H9 (cell line): ENCODE measurements at regions not wholly inside any gene's neighbourhood (a gene's known extent, or its start where the extent isn't known, plus 50 kb on each side); places are given as distances from the start of the nearest gene placed in this dataset.

Experiments used
- DNase-seq: peaks from one replicate; pipeline ENCODE4 v3.0.0-alpha.2; 2017
- H2AFZ ChIP-seq: one replicate; pipeline ENCODE4 v1.6.1; 2013; ENCODE audit warnings: mild to moderate bottlenecking, low read length, control low read depth, moderate library complexity
- H2AK5ac ChIP-seq: 2 replicates; pipeline ENCODE4 v1.6.1; 2013; ENCODE audit warnings: low read length, control low read depth, mixed read lengths; ENCODE audit not compliant: insufficient read length
- H2BK120ac ChIP-seq: one replicate; pipeline ENCODE4 v1.6.1; 2013; ENCODE audit warnings: low read depth, mild to moderate bottlenecking, low read length, control low read depth, inconsistent platforms; ENCODE audit not compliant: poor library complexity, severe bottlenecking
- H2BK12ac ChIP-seq: 2 replicates; pipeline ENCODE4 v1.6.1; 2013; ENCODE audit warnings: low read length, control low read depth, mixed read lengths, low read depth; ENCODE audit not compliant: insufficient read length
- H2BK15ac ChIP-seq: 2 replicates; pipeline ENCODE4 v1.6.1; 2013; ENCODE audit warnings: low read depth, low read length, control low read depth
- H2BK20ac ChIP-seq: one replicate; pipeline ENCODE4 v1.6.1; 2013; ENCODE audit warnings: low read depth, mild to moderate bottlenecking, low read length, control low read depth, inconsistent platforms; ENCODE audit not compliant: poor library complexity, severe bottlenecking
- H2BK5ac ChIP-seq: 2 replicates; pipeline ENCODE4 v1.6.1; 2013; ENCODE audit warnings: low read length, control low read depth, mixed read lengths; ENCODE audit not compliant: insufficient read length
- H3K14ac ChIP-seq: 2 replicates; pipeline ENCODE4 v1.6.1; 2013; ENCODE audit warnings: low read length, control low read depth; ENCODE audit not compliant: insufficient read depth
- H3K18ac ChIP-seq: 2 replicates; pipeline ENCODE4 v1.6.1; 2013; ENCODE audit warnings: low read depth, mild to moderate bottlenecking, mixed read lengths, low read length, control low read depth; ENCODE audit not compliant: insufficient read length
- H3K23ac ChIP-seq: 2 replicates; pipeline ENCODE4 v1.6.1; 2013; ENCODE audit warnings: low read length, control low read depth, mixed read lengths, low read depth; ENCODE audit not compliant: insufficient read length
- H3K23me2 ChIP-seq: 2 replicates; pipeline ENCODE4 v1.6.1; 2013; ENCODE audit warnings: low read depth, mild to moderate bottlenecking, mixed read lengths, low read length, control low read depth; ENCODE audit not compliant: insufficient read length, poor library complexity, severe bottlenecking
- H3K27ac ChIP-seq: 2 replicates; pipeline ENCODE4 v1.5.1; 2013; ENCODE audit warnings: low read length, control low read depth, mixed read lengths, low read depth; ENCODE audit not compliant: insufficient read length
- H3K27me3 ChIP-seq: 2 replicates; pipeline ENCODE4 v1.6.1; 2013; ENCODE audit warnings: low read length, control low read depth, inconsistent platforms; ENCODE audit not compliant: insufficient read depth
- H3K4ac ChIP-seq: 2 replicates; pipeline ENCODE4 v1.6.1; 2013; ENCODE audit warnings: low read depth, mild to moderate bottlenecking, control low read depth, inconsistent platforms, low read length, moderate library complexity
- H3K4me1 ChIP-seq: 2 replicates; pipeline ENCODE4 v1.6.1; 2013; ENCODE audit warnings: low read length, control low read depth, inconsistent platforms; ENCODE audit not compliant: insufficient read depth
- H3K4me2 ChIP-seq: 2 replicates; pipeline ENCODE4 v1.6.1; 2013; ENCODE audit warnings: low read length, control low read depth, mixed read lengths; ENCODE audit not compliant: insufficient read length, insufficient read depth
- H3K56ac ChIP-seq: 2 replicates; pipeline ENCODE4 v1.6.1; 2013; ENCODE audit warnings: low read depth, mild to moderate bottlenecking, mixed read lengths, low read length, control low read depth; ENCODE audit not compliant: insufficient read length
- H3K79me1 ChIP-seq: 2 replicates; pipeline ENCODE4 v1.6.1; 2013; ENCODE audit warnings: low read depth, mild to moderate bottlenecking, moderate library complexity, low read length, control low read depth, inconsistent platforms; ENCODE audit not compliant: insufficient read depth, poor library complexity, severe bottlenecking
- H3K79me2 ChIP-seq: 2 replicates; pipeline ENCODE4 v1.6.1; 2013; ENCODE audit warnings: low read length, control low read depth, inconsistent platforms; ENCODE audit not compliant: insufficient read depth
- H3K9ac ChIP-seq: 2 replicates; pipeline ENCODE4 v1.6.1; 2013; ENCODE audit warnings: low read length, control low read depth, mixed read lengths; ENCODE audit not compliant: insufficient read length; ENCODE audit errors: extremely low read depth
- H3K9me3 ChIP-seq: one replicate; pipeline ENCODE4 v1.6.1; 2013; ENCODE audit warnings: low read depth, low read length, inconsistent platforms; ENCODE audit not compliant: control insufficient read depth
- H3T11ph ChIP-seq: one replicate; pipeline ENCODE4 v1.6.1; 2013; ENCODE audit warnings: mild to moderate bottlenecking, low read length, control low read depth, inconsistent platforms
- H4K20me1 ChIP-seq: one replicate; pipeline ENCODE4 v1.6.1; 2013; ENCODE audit not compliant: control insufficient read depth, insufficient read length, insufficient read depth
- H4K5ac ChIP-seq: 2 replicates; pipeline ENCODE4 v1.6.1; 2013; ENCODE audit warnings: low read depth, mild to moderate bottlenecking, mixed read lengths, low read length, control low read depth; ENCODE audit not compliant: insufficient read length
- H4K8ac ChIP-seq: replicated peaks from 2 replicates; pipeline ENCODE4 v1.6.1; 2013; ENCODE audit warnings: low read length, control low read depth, mixed read lengths, low read depth; ENCODE audit not compliant: insufficient read length
- H4K91ac ChIP-seq: 2 replicates; pipeline ENCODE4 v1.6.1; 2013; ENCODE audit warnings: low read depth, mild to moderate bottlenecking, moderate library complexity, mixed read lengths, low read length, control low read depth; ENCODE audit not compliant: insufficient read length
- H3K27ac Mint-ChIP-seq, 3 experiments: 2 replicates in 2 of 3; 3 replicates in 1 of 3; pipeline ENCODE4 v1.8.0; 2020 to 2021; ENCODE audit warnings: mixed read lengths in 3 of 3, mild to moderate bottlenecking in 1 of 3, moderate library complexity in 1 of 3
- H3K27me3 Mint-ChIP-seq: 2 replicates; pipeline ENCODE4 v1.8.0; 2021; ENCODE audit warnings: low read depth, mild to moderate bottlenecking, moderate library complexity, mixed read lengths
- H3K36me3 Mint-ChIP-seq, 3 experiments: 2 replicates in 2 of 3; 3 replicates in 1 of 3; pipeline ENCODE4 v1.8.0; 2020 to 2021; ENCODE audit warnings: low read depth in 3 of 3, mixed read lengths in 3 of 3; ENCODE audit not compliant: insufficient read depth in 1 of 3
- H3K4me1 Mint-ChIP-seq, 2 experiments: 2 replicates each; pipeline ENCODE4 v1.8.0; 2020; ENCODE audit warnings: mixed read lengths in 2 of 2
- H3K4me3 Mint-ChIP-seq, 2 experiments: 2 replicates in 1 of 2; 3 replicates in 1 of 2; pipeline ENCODE4 v1.8.0; 2020 to 2021; ENCODE audit warnings: mild to moderate bottlenecking in 2 of 2, mixed read lengths in 2 of 2, moderate library complexity in 1 of 2
- H3K9me3 Mint-ChIP-seq, 2 experiments: 2 replicates in 1 of 2; 3 replicates in 1 of 2; pipeline ENCODE4 v1.8.0; 2020; ENCODE audit warnings: mild to moderate bottlenecking in 2 of 2, mixed read lengths in 2 of 2, moderate library complexity in 1 of 2
- CTCF ChIP-seq: fragments of 200-600 bp; sonication (generic); conservative IDR thresholded peaks from 3 replicates; pipeline ENCODE4 v1.8.0; 2021; ENCODE audit warnings: antibody characterized with exemption, mild to moderate bottlenecking
- WGBS: extraction: QIAGEN DNeasy Blood & Tissue Kit; methylation state at CpG from one replicate; pipeline ENCODE4 v1.1.7; 2013; ENCODE audit warnings: missing lambda C conversion rate, low lambda C conversion rate, mixed read lengths; ENCODE audit not compliant: insufficient read length; ENCODE audit errors: extremely low coverage; 5-methylcytosine and 5-hydroxymethylcytosine counted together

DNA sequence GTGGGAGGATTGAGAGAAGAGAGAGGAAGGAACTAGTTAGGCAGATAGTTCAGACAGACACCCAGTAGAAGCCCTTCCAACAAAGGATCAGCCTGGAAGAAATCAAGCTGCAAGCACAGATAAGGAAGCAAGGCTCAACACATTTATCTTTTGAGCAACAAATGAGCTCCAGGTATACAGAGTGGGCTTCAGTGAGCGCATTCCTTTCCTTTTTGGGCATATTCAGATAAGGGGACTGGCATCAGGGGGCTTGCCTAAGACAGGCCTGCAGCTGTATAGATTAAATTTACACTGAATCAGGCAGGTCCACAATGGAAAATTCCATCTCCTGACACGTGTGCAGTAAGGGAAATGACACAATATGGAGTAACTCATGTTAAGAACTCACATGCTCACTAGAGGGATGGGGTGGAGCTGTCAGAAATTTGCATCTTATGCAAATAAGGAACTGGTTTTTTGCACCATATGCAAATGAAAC is 147.2 kb downstream of the AKR1D1 start:
- Histone ChIP-seq H3K4me2 (no peak overlapping the region), H3K4ac (no peak overlapping the region), H4K5ac (no peak overlapping the region), H3K9me3 (peaks cover 38% of the 10 kb centered on the region), H3K79me1 (no peaks in the 10 kb centered on the region), H2AK5ac (no peak overlapping the region), H2BK120ac (no peak overlapping the region), H3T11ph (no peak overlapping the region), H3K23me2 (no peaks in the 10 kb centered on the region), H3K9ac (no peak overlapping the region), H2BK20ac (no peak overlapping the region), H4K8ac (no peak overlapping the region), H2AFZ (no peak overlapping the region), H3K18ac (no peak overlapping the region), H2BK12ac (no peak overlapping the region), H3K27me3 (no peaks in the 10 kb centered on the region), H4K91ac (no peak overlapping the region), H3K4me1 (no peaks in the 10 kb centered on the region), H2BK5ac (no peak overlapping the region), H3K23ac (no peak overlapping the region), H2BK15ac (no peak overlapping the region), H3K56ac (no peak overlapping the region), H3K14ac (no peak overlapping the region), H3K79me2 (no peaks in the 10 kb centered on the region), H4K20me1 (no peaks in the 10 kb centered on the region), H3K27ac (no peak overlapping the region)
- TF ChIP-seq CTCF = no peak
- no peak for DNase-seq
- Mint-ChIP-seq H3K4me1 (peaks cover 4 to 11% of the 10 kb centered on the region in 2 experiments), H3K4me3 (no peak overlapping the region), H3K36me3 (peaks cover 49 to 76% (median 57%) of the 10 kb centered on the region in 3 experiments), H3K9me3 (peaks cover 63 to 66% of the 10 kb centered on the region in 2 experiments), H3K27me3 (no peaks in the 10 kb centered on the region; the same call in none of the 2 replicates), H3K27ac (no peak overlapping the region; a peak in 1 of 7 replicates)
- WGBS = no CpG with 5 or more reads among the region's 2 CpGs
